NCI-H2029 treated with DMSO at 0.1 percent for 48 hours (cell line): ENCODE measurements at regions not wholly inside any gene's neighbourhood (a gene's known extent, or its start where the extent isn't known, plus 50 kb on each side); places are given as distances from the start of the nearest gene placed in this dataset.
"Not testable (repeated sequence)": the region's sequence is repeated elsewhere in the genome, so short reads cannot be mapped to it uniquely, and the experiment has no call there.

Experiments used
- DNase-seq: peaks from one replicate; lab custom pipeline; 2025; lab: John Stamatoyannopoulos, UW

- not testable (repeated sequence) for DNase-seq
These were observed 98.3 kb upstream of the DPH5 start for GRCh38 chr1:101123904-101124303.

- no peak for DNase-seq
These were observed 97.0 kb upstream of the DPH5 start for GRCh38 chr1:101122452-101123166.

GRCh38 chr1:101121975-101122374, 96.4 kb upstream of the DPH5 start:
- no peak for DNase-seq

- no peak for DNase-seq
These were observed 95.9 kb upstream of the DPH5 start for GRCh38 chr1:101121504-101121903.

GRCh38 chr1:101120868-101121267, 95.3 kb upstream of the DPH5 start:
- DNase-seq, result no peak

- no peak for DNase-seq
These were observed 93.7 kb upstream of the DPH5 start for GRCh38 chr1:101119289-101119688.

GRCh38 chr1:101116006-101116405, 90.4 kb upstream of the DPH5 start:
- DNase-seq, result no peak

GRCh38 chr1:101115112-101115511, 89.5 kb upstream of the DPH5 start:
- DNase-seq, result no peak

- not testable (repeated sequence) for DNase-seq
These were observed 88.5 kb upstream of the DPH5 start for GRCh38 chr1:101114128-101114527.

- no peak for DNase-seq
These were observed 86.6 kb upstream of the DPH5 start for GRCh38 chr1:101112051-101112780.

- DNase-seq, result no peak
These were observed 85.9 kb upstream of the DPH5 start for GRCh38 chr1:101111461-101111860.

GRCh38 chr1:101109791-101110190, 84.2 kb upstream of the DPH5 start:
- DNase-seq, result no peak

GRCh38 chr1:101108111-101108500, 82.5 kb upstream of the DPH5 start:
- no peak for DNase-seq

- DNase-seq, result no peak
These were observed 82.0 kb upstream of the DPH5 start for GRCh38 chr1:101107496-101108110.

GRCh38 chr1:101105877-101106276, 80.3 kb upstream of the DPH5 start:
- no peak for DNase-seq

GRCh38 chr1:101102426-101103156, 77.0 kb upstream of the DPH5 start:
- DNase-seq, result no peak

GRCh38 chr1:101101360-101101759, 75.8 kb upstream of the DPH5 start:
- no peak for DNase-seq

GRCh38 chr1:101100674-101101073, 75.1 kb upstream of the DPH5 start:
- no peak for DNase-seq

- DNase-seq, result no peak
These were observed 73.3 kb upstream of the DPH5 start for GRCh38 chr1:101098907-101099306.

- DNase-seq, result no peak
These were observed 72.7 kb upstream of the DPH5 start for GRCh38 chr1:101098327-101098726.

- no peak for DNase-seq
These were observed 64.2 kb upstream of the DPH5 start for GRCh38 chr1:101089613-101090338.

- DNase-seq, result no peak
These were observed 62.8 kb upstream of the DPH5 start for GRCh38 chr1:101088431-101088830.
